A549 (cell line): ENCODE measurements at regions not wholly inside any gene's neighbourhood (a gene's known extent, or its start where the extent isn't known, plus 50 kb on each side); places are given as distances from the start of the nearest gene placed in this dataset.

ENCODE experiments used
- CHD2 ChIP-seq: fragments of 150-350 bp; IDR thresholded peaks from 2 replicates; pipeline ENCODE4 v1.6.1; 2014; ENCODE audit warnings: low read length; ENCODE audit not compliant: partially characterized antibody
- CHD4 ChIP-seq: fragments of 200-600 bp; sonication (generic); IDR thresholded peaks from 2 replicates; pipeline ENCODE4 v1.6.1; 2016; ENCODE audit warnings: antibody characterized with exemption, mild to moderate bottlenecking, borderline replicate concordance
- CTCF ChIP-seq: fragments of >200 bp; sonication (Bioruptor Twin); formaldehyde crosslinking; IDR thresholded peaks from 3 replicates; pipeline ENCODE4 v1.5.1; 2016
- EP300 ChIP-seq, 2 experiments: fragments of >200 bp; sonication (Bioruptor Twin); formaldehyde crosslinking; IDR thresholded peaks; 2 replicates in 1 of 2; 3 replicates in 1 of 2; pipeline ENCODE4 v1.6.1; 2016 to 2017
- HDAC2 ChIP-seq: fragments of 200-600 bp; sonication (generic); IDR thresholded peaks from 2 replicates; pipeline ENCODE4 v1.6.1; 2016
- JUNB ChIP-seq: fragments of >200 bp; sonication (Bioruptor Twin); formaldehyde crosslinking; IDR thresholded peaks from 2 replicates; pipeline ENCODE4 v1.6.1; 2016
- KDM5A ChIP-seq: fragments of 200-600 bp; sonication (generic); IDR thresholded peaks from 2 replicates; pipeline ENCODE4 v1.6.1; 2016; ENCODE audit warnings: antibody characterized with exemption, mild to moderate bottlenecking
- NPAS2 ChIP-seq: fragments of 250-450 bp; sonication (Bioruptor Pico); IDR thresholded peaks from 2 replicates; pipeline ENCODE4 v1.8.0; 2022; ENCODE audit warnings: mild to moderate bottlenecking, moderate library complexity, borderline replicate concordance
- RCOR1 ChIP-seq: fragments of 150-350 bp; IDR thresholded peaks from 2 replicates; pipeline ENCODE4 v1.6.1; 2014; ENCODE audit warnings: antibody characterized with exemption, low read length, low read depth
- SMC3 ChIP-seq: fragments of >200 bp; sonication (Bioruptor Twin); formaldehyde crosslinking; IDR thresholded peaks from 3 replicates; pipeline ENCODE4 v1.6.1; 2018; ENCODE audit warnings: inconsistent platforms
- SREBF2 ChIP-seq: fragments of 450-650 bp; IDR thresholded peaks from 2 replicates; pipeline ENCODE4 v1.6.1; 2014; ENCODE audit warnings: mild to moderate bottlenecking, moderate library complexity

DNA sequence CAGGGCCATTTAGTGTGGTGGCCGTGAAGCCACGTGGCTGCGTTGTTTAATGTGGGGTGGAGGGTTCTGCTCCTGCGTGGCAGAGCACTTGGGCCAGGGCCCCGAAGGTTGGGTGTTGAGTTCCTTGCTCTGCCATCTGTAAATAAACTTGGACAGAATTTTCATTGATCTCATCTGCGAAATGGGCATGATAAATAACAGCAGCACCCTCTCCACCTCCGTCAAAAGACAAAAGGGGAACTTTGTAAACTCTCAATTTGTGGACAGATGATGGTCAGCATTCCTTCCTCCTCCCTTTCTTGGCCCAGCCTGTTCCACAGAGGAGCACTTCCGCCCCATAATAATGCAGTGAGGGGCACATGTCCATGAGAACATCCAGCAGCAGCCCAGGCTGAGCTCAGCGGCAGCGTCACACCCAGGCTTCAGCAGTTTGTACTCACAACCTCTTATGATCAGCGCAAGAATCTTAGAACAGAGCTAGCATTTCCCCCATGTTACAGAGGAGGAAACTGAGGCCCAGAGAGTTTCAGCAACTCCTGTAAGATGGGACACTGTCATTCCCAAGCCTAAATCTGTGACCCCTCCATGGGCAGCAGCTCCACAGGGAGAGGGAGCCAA, 874.5 kb downstream of the BRD1 start:
- TF ChIP-seq HDAC2 (no peak), CTCF (no peak), EP300 (IDR thresholded peaks at IDR 0.05) (no peak), CHD4 (no peak), CHD2 (no peak), KDM5A (no peak), JUNB (no peak), NPAS2 (CRISPR knock-in tag) (no peak), RCOR1 (no peak), SMC3 (no peak), SREBF2 (no peak)
